Left ventricle myocardium inferior (tissue), 1 donor: ENCODE measurements at regions not wholly inside any gene's neighbourhood (a gene's known extent, or its start where the extent isn't known, plus 50 kb on each side); places are given as distances from the start of the nearest gene placed in this dataset.

Source experiments
- DNase-seq: peaks from one replicate; pipeline ENCODE4 v3.0.0-alpha.2; 2020
- H3K27ac ChIP-seq: fragments of 200-600 bp; replicated peaks from 2 replicates; pipeline ENCODE4 v1.8.0; 2021
- H3K27me3 ChIP-seq: fragments of 200-600 bp; 2 replicates; pipeline ENCODE4 v1.8.0; 2021; ENCODE audit warnings: low read depth
- H3K36me3 ChIP-seq: fragments of 200-600 bp; 2 replicates; pipeline ENCODE4 v1.8.0; 2021
- H3K4me1 ChIP-seq: fragments of 200-600 bp; 2 replicates; pipeline ENCODE4 v1.8.0; 2021
- H3K4me3 ChIP-seq: fragments of 200-600 bp; 2 replicates; pipeline ENCODE4 v1.8.0; 2021; ENCODE audit warnings: mild to moderate bottlenecking, moderate library complexity
- H3K9me3 ChIP-seq: fragments of 200-600 bp; replicated peaks from 2 replicates; pipeline ENCODE4 v1.8.0; 2021
- intact Hi-C: fragments of 100-400 bp; cut with micrococcal nuclease; formaldehyde crosslinking; loops from one replicate; pipeline ENCODE4 v1.11.0; 2022
- TF ChIP-seq, protein P1 (sequence below): fragments of 200-600 bp; IDR thresholded peaks from 2 replicates; pipeline ENCODE4 v1.8.0; 2021; ENCODE audit warnings: antibody characterized with exemption, mild to moderate bottlenecking, borderline replicate concordance
- donor health status: DM: no; HTN: yes; CAD: no; lungs with severe emphysema.

DNA sequence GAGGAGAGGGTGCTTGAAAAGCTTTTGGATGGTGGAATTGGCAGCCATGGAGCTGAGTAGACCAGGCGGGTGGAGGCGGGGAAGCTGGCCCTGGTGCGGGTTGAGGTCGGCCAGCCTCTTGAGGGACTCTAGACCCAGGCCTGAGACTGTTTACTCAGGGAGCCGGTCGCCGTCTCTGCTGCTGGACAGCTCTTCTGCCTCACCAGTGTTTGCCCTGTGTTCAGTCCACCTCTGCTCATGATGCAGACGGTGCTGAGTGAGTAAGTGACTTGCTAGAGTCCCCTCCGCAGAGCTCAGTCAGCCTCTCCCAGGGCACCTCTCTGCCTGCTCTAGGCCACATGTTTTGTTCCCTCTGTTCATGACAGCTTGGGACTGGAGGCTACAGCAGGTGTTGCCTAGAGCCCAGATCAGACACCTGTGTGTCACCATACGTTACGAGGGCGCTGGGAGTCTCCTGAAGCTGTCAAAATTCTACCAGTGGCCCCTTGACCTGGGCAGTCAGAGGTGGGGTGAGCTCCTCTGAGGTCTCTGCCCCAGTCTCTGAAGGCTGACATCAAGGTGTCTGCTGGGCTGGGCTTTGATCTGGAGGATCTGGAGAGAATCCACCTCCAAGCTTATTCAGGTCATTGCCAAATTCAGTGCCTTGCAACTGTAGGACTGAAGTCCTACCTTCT is 73.5 kb upstream of the WNT4 start:
- TF ChIP-seq, protein P1, sequence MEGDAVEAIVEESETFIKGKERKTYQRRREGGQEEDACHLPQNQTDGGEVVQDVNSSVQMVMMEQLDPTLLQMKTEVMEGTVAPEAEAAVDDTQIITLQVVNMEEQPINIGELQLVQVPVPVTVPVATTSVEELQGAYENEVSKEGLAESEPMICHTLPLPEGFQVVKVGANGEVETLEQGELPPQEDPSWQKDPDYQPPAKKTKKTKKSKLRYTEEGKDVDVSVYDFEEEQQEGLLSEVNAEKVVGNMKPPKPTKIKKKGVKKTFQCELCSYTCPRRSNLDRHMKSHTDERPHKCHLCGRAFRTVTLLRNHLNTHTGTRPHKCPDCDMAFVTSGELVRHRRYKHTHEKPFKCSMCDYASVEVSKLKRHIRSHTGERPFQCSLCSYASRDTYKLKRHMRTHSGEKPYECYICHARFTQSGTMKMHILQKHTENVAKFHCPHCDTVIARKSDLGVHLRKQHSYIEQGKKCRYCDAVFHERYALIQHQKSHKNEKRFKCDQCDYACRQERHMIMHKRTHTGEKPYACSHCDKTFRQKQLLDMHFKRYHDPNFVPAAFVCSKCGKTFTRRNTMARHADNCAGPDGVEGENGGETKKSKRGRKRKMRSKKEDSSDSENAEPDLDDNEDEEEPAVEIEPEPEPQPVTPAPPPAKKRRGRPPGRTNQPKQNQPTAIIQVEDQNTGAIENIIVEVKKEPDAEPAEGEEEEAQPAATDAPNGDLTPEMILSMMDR = no peak
- Histone ChIP-seq H3K27me3 (peaks cover 86% of the 10 kb centered on the region), H3K4me3 (no peak overlapping the region), H3K27ac (no peak overlapping the region), H3K4me1 (no peaks in the 10 kb centered on the region), H3K36me3 (no peaks in the 10 kb centered on the region), H3K9me3 (peaks cover 5% of the 10 kb centered on the region)
- intact Hi-C loops = no loop called here
- no peak for DNase-seq

DNA sequence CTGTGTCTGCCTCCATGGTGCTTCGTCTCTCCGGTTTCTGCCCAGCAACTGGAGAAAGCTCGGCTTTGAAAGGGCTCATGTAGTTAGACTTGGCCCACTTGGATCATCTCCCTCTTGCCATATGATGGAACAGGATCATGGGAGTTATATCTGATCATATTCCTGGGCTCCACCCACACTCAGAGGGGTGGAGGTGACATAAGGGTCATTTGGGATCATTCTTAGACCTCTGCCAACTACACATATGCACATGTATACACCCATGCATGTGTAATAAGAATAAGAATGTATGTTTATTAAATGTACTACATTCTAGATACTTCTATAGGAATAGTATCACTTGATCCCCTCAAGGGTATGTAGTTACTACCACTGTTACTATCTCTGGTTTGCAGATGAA is 74.1 kb upstream of the WNT4 start:
- no peak for DNase-seq
- Histone ChIP-seq H3K36me3 (no peaks in the 10 kb centered on the region), H3K4me3 (no peak overlapping the region), H3K27ac (no peak overlapping the region), H3K4me1 (no peaks in the 10 kb centered on the region), H3K27me3 (peaks cover 86% of the 10 kb centered on the region), H3K9me3 (peaks cover 7% of the 10 kb centered on the region)
- intact Hi-C loops = no loop called here
- TF ChIP-seq, protein P1 = no peak

DNA sequence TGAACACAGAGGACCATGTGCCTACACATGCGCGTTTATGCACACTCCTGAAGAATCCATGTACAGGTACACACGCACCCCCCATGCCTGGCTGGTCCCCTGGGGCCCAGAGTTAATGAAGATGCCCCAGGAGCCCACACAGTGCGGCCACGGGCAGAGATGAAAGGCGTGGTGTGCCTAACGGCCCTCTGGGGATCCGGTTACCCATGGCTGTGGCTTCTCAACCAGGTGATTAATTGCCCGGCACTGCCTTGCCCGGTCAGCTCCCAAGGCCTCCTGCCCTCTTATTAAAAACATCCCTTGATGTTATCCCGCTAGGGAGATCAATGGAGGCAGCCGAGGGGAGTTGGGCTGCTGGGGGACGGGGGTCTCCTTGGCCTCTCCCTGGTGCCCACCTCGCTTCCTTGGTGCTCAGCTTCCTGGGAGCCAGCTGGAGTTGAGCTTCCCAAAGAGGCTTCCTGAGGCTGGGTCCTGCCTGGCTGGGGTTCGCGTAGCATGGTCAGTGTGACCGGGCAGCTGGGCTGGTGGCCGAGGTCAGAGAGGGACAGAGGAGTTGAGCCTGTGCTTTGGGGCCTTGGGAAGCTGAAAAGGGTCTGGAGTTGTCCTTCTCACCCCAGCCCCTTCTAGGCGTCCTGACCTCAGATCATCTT is 75.0 kb upstream of the WNT4 start:
- H3K4me1 ChIP-seq = no peaks in the 10 kb centered on the region
- intact Hi-C loops = no loop called here
- H3K27me3 ChIP-seq = peaks cover 86% of the 10 kb centered on the region
- H3K9me3 ChIP-seq = peaks cover 7% of the 10 kb centered on the region
- TF ChIP-seq, protein P1 = no peak
- no peak overlapping the region for H3K4me3 ChIP-seq
- H3K27ac ChIP-seq = no peak overlapping the region
- DNase-seq = no peak
- no peaks in the 10 kb centered on the region for H3K36me3 ChIP-seq

DNA sequence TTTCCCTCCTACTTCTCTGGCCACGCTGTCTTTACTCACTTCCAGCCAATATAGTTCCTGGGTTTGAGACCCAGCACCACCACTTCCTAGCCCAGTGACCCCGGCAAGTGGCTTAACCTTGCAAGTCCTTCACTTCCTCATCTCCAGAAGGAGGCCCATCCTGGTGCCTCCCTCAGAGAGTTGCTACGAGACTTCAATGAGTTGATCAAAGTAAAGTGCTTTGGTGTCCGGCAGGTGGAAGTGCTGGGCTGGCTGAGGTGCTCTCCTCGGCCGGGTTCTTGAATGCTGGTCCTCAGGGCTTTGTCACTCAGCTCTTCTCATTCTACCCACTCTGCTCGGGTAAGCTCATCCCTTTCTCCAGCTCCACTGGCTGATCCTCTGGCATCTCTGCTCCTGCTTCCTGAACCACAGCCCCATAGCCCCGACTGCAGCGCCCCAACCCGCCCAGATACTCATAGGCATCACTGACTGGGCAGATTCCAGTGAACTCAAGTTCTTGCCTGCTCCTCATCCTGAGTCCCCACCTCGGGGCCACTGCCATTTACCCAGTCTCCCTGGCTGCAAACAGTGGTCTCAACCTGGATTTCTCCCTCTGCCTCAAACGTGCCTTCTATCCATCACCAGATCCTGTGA is 75.8 kb upstream of the WNT4 start:
- Histone ChIP-seq H3K27ac (no peak overlapping the region), H3K4me1 (no peaks in the 10 kb centered on the region), H3K36me3 (no peaks in the 10 kb centered on the region), H3K9me3 (peaks cover 7% of the 10 kb centered on the region), H3K4me3 (no peak overlapping the region), H3K27me3 (peaks cover 86% of the 10 kb centered on the region)
- TF ChIP-seq, protein P1 = no peak
- intact Hi-C loops = no loop called here
- no peak for DNase-seq

DNA sequence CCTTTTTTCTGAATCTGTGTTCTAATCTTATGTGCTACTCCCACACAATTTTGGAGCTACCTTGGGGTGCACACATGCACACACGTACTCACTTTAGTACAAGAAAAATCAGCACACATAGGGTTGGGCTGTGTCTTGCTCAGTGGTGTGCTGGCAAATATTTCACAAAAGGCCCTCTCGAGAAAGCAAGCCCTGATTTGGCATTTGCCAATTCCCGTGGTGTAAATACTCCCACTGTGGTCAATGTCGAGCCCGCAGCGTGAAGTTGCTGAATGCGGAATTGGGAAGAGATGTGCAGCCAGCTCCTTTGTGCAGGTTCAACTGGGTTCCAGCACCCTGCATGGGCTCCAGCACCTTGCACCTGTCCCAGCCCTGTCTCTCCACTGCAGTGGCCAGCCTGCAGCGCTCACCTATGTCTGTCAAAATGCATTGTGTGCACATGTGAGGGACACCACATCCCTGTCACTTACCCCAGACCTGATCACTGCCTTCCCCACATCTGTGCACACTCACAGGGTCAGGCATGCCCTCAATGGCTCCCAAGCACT is 78.4 kb upstream of the WNT4 start:
- TF ChIP-seq, protein P1 = no peak
- intact Hi-C loops = loop anchor here (10.0 kb wide), 1 partner anchor 187 kb away; no protein-coding TSS in a partner anchor
- no peaks in the 10 kb centered on the region for H3K4me1 ChIP-seq
- H3K9me3 ChIP-seq = peaks cover 21% of the 10 kb centered on the region
- no peak overlapping the region for H3K27ac ChIP-seq
- no peak overlapping the region for H3K4me3 ChIP-seq
- DNase-seq = no peak
- peaks cover 76% of the 10 kb centered on the region for H3K27me3 ChIP-seq
- no peaks in the 10 kb centered on the region for H3K36me3 ChIP-seq
